ENCODE measurements at regions not wholly inside any gene's neighbourhood (a gene's known extent, or its start where the extent isn't known, plus 50 kb on each side); places are given as distances from the start of the nearest gene placed in this dataset.

GRCh38 chr12:94805749-94806529, 155.6 kb upstream of the TMCC3 start:
- TF ChIP-seq POLR2A (IDR thresholded peaks at IDR 0.05) (no peak), CTCF (IDR thresholded peaks at IDR 0.05) (no peak)
